GM20000 (cell line): ENCODE measurements at regions not wholly inside any gene's neighbourhood (a gene's known extent, or its start where the extent isn't known, plus 50 kb on each side); places are given as distances from the start of the nearest gene placed in this dataset.

ENCODE experiments used
- DNase-seq: peaks from one replicate; pipeline ENCODE4 v3.0.0; 2012; ENCODE audit warnings: low spot score
- TF ChIP-seq, protein P1 (sequence below): IDR thresholded peaks from 2 replicates; pipeline ENCODE4 v1.5.1; 2012; ENCODE audit warnings: mild to moderate bottlenecking, control low read depth; ENCODE audit errors: extremely low read depth, missing control alignments

DNA sequence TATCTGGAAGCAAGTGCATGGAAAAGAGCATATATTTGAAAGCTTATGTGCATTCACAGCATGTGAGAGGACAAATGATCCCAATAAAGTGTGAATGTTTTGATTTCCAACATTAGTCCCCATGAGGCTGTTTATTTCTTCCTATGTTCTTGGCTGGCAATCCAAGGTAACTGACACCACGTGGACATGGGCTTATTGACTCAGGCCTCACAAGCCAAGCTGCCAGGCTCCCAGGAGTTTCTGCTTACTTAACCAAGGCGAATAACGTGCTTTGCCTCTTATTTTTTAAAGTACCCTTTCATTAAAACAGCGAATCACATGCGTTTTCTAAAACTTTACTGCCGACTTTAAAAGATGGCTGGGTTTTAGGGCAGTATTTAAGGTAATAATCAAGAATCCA, 441.7 kb downstream of the FUT8 start:
- TF ChIP-seq, protein P1, sequence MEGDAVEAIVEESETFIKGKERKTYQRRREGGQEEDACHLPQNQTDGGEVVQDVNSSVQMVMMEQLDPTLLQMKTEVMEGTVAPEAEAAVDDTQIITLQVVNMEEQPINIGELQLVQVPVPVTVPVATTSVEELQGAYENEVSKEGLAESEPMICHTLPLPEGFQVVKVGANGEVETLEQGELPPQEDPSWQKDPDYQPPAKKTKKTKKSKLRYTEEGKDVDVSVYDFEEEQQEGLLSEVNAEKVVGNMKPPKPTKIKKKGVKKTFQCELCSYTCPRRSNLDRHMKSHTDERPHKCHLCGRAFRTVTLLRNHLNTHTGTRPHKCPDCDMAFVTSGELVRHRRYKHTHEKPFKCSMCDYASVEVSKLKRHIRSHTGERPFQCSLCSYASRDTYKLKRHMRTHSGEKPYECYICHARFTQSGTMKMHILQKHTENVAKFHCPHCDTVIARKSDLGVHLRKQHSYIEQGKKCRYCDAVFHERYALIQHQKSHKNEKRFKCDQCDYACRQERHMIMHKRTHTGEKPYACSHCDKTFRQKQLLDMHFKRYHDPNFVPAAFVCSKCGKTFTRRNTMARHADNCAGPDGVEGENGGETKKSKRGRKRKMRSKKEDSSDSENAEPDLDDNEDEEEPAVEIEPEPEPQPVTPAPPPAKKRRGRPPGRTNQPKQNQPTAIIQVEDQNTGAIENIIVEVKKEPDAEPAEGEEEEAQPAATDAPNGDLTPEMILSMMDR = no peak
- DNase-seq = no peak

DNA sequence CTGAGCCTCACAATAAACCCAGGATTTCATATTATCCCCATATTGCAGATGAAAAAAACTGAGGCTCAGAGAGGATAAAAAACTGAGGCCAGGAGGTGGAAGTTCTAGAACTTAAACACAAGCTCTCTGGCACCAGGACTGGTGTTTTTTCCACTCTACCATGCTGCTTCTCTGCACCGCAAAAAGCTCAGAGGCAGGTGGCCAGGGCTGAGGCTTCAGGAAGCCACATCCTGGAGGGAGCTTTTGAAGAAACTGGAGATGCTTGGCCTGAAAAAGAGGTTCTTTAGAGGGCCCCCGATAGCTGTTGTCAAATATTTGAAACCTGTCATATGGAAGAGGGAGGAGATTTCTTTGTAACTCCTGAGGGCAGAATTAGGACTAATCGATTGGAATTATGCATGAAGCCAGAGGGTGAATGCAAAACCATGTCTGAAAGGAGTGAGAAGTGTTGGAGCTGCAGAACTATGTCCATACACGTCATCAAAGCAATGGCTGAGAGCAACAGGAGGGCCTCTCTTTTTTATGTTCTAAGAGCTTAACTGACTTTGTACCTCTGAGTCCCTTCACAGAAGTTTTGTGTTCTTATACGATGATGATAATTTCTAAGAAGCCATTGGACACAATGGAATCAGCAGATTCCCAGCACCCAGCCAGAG, 448.6 kb downstream of the FUT8 start:
- no peak for DNase-seq
- TF ChIP-seq, protein P1 = no peak

DNA sequence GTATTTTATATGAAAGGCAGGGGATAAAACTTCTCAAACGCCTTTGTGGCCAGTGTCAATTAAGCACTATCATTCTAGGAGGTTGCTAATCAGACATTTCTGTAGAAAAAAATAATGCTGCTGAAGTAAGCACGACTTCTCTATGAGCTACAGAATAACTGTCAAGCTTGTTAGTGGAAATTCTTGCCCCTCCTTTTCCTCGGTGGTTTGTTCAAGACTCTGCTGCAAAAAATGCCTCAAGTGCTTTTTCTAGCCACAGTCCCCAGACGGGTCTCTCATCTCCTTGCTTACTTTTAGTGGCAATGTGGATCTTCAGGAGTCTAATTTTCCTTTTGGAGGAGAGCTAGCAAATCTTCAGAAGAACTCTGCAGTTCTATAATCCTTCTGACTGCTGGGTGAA, 452.0 kb downstream of the FUT8 start:
- no peak for DNase-seq
- TF ChIP-seq, protein P1 = no peak

DNA sequence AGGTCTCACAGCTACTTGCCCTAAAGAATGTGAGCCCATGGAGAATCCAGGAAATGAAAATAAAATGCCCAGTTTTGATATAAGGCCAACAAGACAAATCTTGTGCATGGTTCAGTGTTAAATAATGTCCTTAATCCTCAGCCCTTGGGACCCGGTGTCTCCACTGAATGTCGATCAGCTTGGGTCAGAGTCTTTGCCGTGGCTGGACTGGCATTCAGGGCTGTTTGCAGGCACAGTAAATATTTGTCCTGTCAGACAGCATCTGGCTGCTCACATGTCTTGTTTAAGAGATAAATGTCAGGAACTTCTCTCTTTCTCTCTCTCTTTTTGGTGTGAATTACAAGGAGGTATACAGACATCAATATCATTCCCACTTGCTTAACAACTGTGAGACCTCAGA, 452.5 kb downstream of the FUT8 start:
- DNase-seq = no peak
- TF ChIP-seq, protein P1 = no peak

DNA sequence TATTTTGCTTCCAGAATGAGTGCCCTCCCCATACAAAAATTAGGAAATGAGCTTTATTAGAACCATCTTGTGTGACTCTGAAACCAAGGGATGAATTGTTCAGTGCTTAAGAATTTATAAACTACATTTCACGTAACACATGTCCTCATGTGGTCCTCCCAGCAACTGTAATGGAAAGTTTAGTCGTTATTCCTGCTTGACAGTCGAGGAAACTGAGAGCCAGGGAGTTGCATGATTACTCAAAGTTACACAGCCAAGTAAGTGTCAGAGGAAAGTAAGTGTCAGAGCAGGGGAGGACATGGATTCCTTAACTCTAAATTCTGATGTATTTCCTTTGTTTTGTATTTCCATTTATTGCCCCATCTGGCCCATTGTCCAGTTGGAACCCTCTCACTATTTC, 453.9 kb downstream of the FUT8 start:
- TF ChIP-seq, protein P1 = no peak
- no peak for DNase-seq

DNA sequence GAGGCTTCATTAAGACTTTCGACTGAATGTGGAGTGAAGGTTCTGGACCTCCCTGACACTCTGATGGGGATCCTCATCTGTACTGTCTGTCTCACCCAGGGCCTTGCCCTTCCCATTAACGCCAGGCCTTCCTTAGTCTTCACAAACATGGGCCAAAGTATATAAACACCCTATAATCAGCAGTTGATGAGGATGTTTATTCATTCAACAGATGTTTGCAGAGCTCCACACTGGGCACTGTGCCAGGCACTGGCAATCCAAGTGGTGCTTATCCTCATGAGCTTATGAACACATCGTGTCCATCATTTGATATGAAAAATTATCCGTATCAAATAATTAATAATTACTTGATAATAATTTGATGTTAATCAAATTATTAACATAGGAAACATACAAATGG, 454.4 kb downstream of the FUT8 start:
- DNase-seq = no peak
- TF ChIP-seq, protein P1 = no peak

DNA sequence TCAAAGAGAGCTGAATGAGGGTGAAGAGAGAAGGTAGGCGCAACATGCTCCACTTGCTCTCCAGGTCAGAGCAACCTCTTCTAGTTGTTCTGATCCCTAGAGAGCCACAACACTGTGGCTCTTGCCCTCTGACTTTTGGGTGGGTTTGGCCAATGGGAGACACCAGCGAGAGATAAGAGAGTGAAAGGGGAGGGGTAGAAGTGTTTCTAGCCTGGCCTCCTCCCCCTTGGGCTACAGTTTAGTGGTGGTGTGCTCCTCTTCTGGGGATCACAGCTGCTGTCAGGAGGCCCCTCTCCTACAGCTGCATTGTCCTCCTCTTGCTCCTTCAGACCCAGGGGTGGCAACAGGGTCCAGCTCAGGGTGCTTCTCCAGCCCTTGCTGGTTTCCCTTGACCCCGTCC, 454.8 kb downstream of the FUT8 start:
- TF ChIP-seq, protein P1 = no peak
- DNase-seq = no peak
